ENCODE measurements at regions not wholly inside any gene's neighbourhood (a gene's known extent, or its start where the extent isn't known, plus 50 kb on each side); places are given as distances from the start of the nearest gene placed in this dataset.
"Not testable (repeated sequence)": the region's sequence is repeated elsewhere in the genome, so short reads cannot be mapped to it uniquely, and the experiment has no call there.

GRCh38 chr5:83844449-83845068 lies 123.9 kb upstream of the HAPLN1 start:
- Histone ChIP-seq H3K27ac (ENCODE audit: low read depth, low read length) (no peak overlapping the region), H3K9ac (ENCODE audit: low read length) (no peak overlapping the region), H3K36me3 (ENCODE audit: control insufficient read depth, insufficient read depth, low read length) (no peaks in the 10 kb centered on the region), H3K27me3 (ENCODE audit: control insufficient read depth, insufficient read depth, low read length) (no peaks in the 10 kb centered on the region), H3K4me1 (ENCODE audit: control insufficient read depth, insufficient read depth, low read length) (no peaks in the 10 kb centered on the region), H3K4me3 (ENCODE audit: low read length) (peak overlapping the region; percentile 3)

DNA sequence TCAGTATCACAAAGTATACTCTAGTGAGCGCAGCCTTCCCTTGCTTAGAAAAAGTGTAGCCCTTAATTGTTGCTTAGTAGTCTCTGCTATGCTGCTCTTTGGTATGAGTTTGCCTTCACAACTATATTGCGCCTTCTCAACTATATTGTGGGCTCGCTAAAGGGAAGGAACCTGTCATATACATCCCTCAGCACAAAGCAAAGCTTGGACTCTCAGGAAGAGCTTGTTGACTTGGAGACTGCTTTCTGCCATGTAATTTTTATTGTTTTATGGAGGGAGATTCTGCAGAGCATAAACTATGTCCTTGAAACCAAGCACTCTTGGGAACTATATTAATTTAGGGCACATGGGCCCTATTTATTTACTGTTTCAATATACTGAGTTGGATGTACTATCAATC lies 119.1 kb upstream of the HAPLN1 start:
- Histone ChIP-seq H3K36me3 (ENCODE audit: control insufficient read depth, insufficient read depth, low read length) (no peaks in the 10 kb centered on the region), H3K27me3 (ENCODE audit: control insufficient read depth, insufficient read depth, low read length) (no peaks in the 10 kb centered on the region), H3K9ac (ENCODE audit: low read length) (no peak overlapping the region), H3K4me3 (ENCODE audit: low read length) (no peak overlapping the region), H3K27ac (ENCODE audit: low read depth, low read length) (no peak overlapping the region), H3K4me1 (ENCODE audit: control insufficient read depth, insufficient read depth, low read length) (no peaks in the 10 kb centered on the region)

GRCh38 chr5:83839256-83839655 lies 118.6 kb upstream of the HAPLN1 start:
- Histone ChIP-seq H3K9ac (ENCODE audit: low read length) (no peak overlapping the region), H3K4me1 (ENCODE audit: control insufficient read depth, insufficient read depth, low read length) (no peaks in the 10 kb centered on the region), H3K27ac (ENCODE audit: low read depth, low read length) (no peak overlapping the region), H3K36me3 (ENCODE audit: control insufficient read depth, insufficient read depth, low read length) (no peaks in the 10 kb centered on the region), H3K4me3 (ENCODE audit: low read length) (no peak overlapping the region), H3K27me3 (ENCODE audit: control insufficient read depth, insufficient read depth, low read length) (no peaks in the 10 kb centered on the region)

GRCh38 chr5:83837265-83837907 lies 116.7 kb upstream of the HAPLN1 start:
- Histone ChIP-seq H3K4me3 (ENCODE audit: low read length) (no peak overlapping the region), H3K9ac (ENCODE audit: low read length) (no peak overlapping the region), H3K27ac (ENCODE audit: low read depth, low read length) (no peak overlapping the region), H3K36me3 (ENCODE audit: control insufficient read depth, insufficient read depth, low read length) (no peaks in the 10 kb centered on the region), H3K27me3 (ENCODE audit: control insufficient read depth, insufficient read depth, low read length) (no peaks in the 10 kb centered on the region), H3K4me1 (ENCODE audit: control insufficient read depth, insufficient read depth, low read length) (no peaks in the 10 kb centered on the region)

DNA sequence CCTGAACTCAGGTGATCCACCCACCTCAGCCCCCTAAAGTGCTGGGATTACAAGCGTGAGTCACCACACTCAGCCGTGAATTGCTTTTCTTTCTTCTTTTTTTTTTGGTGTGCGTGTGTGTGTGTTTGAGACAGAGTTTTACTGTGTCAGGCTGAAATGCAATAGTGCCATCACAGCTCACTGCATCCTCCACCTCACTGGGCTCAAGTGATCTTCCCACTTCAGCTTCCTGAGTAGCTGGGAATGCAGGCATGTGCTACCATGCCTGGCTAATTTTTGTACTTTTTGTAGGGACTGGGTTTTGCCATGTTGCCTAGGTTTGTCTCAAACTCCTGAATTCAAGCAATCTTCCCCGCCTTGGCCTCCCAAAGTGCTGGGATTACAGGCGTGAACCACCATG lies 113.7 kb upstream of the HAPLN1 start:
- Histone ChIP-seq H3K36me3 (ENCODE audit: control insufficient read depth, insufficient read depth, low read length) (no peaks in the 10 kb centered on the region), H3K4me1 (ENCODE audit: control insufficient read depth, insufficient read depth, low read length) (no peaks in the 10 kb centered on the region), H3K4me3 (ENCODE audit: low read length) (no peak overlapping the region), H3K27me3 (ENCODE audit: control insufficient read depth, insufficient read depth, low read length) (no peaks in the 10 kb centered on the region), H3K27ac (ENCODE audit: low read depth, low read length) (no peak overlapping the region), H3K9ac (ENCODE audit: low read length) (no peak overlapping the region)

DNA sequence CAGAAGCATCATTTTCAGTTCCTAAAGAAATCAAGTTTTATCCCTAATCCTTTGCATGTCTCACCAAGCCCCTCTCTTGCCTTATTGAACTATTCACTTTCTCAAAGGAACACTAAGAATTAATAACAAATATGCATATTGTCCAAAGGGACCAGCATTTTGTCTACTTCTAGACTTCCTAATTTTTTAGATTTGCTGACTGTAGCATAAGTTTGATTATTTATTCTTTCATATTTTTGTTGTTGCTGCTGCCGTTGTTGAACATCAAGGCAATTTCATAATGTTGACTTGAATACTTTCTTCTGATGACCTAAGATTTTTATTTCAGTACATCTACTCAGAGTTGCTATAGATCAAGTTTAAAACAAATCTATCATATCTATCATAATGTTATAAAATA lies 111.2 kb upstream of the HAPLN1 start:
- Histone ChIP-seq H3K4me3 (ENCODE audit: low read length) (no peak overlapping the region), H3K36me3 (ENCODE audit: control insufficient read depth, insufficient read depth, low read length) (no peaks in the 10 kb centered on the region), H3K4me1 (ENCODE audit: control insufficient read depth, insufficient read depth, low read length) (no peaks in the 10 kb centered on the region), H3K27me3 (ENCODE audit: control insufficient read depth, insufficient read depth, low read length) (no peaks in the 10 kb centered on the region), H3K9ac (ENCODE audit: low read length) (no peak overlapping the region), H3K27ac (ENCODE audit: low read depth, low read length) (no peak overlapping the region)

DNA sequence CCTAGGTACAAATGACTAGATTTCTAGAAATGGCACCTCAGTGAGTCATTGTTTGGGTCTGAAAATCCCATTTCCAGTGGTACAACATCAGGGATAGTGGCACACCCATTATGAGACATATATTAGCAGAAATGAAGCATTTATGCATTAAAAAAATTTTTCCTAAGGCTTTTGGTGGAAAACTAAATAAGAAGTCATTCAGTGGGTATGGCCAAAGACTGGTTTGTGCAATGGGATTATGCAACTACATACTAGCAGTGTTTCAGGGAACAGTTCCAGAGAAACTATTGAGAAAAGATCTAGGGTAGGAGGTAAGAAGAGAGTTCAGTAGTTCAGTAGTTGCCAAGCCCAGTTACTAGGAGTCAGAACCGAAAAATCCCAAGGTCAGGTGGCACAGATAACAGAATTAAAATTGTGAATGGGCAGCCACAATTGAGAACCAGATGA lies 106.5 kb upstream of the HAPLN1 start:
- no peaks in the 10 kb centered on the region for H3K4me1 ChIP-seq (ENCODE audit: control insufficient read depth, insufficient read depth, low read length)
- no peaks in the 10 kb centered on the region for H3K27me3 ChIP-seq (ENCODE audit: control insufficient read depth, insufficient read depth, low read length)
- H3K36me3 ChIP-seq (ENCODE audit: control insufficient read depth, insufficient read depth, low read length): no peaks in the 10 kb centered on the region
- no peak overlapping the region for H3K9ac ChIP-seq (ENCODE audit: low read length)
- H3K4me3 ChIP-seq (ENCODE audit: low read length): no peak overlapping the region
- H3K27ac ChIP-seq (ENCODE audit: low read depth, low read length): no peak overlapping the region

- Histone ChIP-seq H3K36me3 (ENCODE audit: control insufficient read depth, insufficient read depth, low read length) (no peaks in the 10 kb centered on the region), H3K9ac (ENCODE audit: low read length) (no peak overlapping the region), H3K4me3 (ENCODE audit: low read length) (no peak overlapping the region), H3K4me1 (ENCODE audit: control insufficient read depth, insufficient read depth, low read length) (no peaks in the 10 kb centered on the region), H3K27ac (ENCODE audit: low read depth, low read length) (no peak overlapping the region), H3K27me3 (ENCODE audit: control insufficient read depth, insufficient read depth, low read length) (no peaks in the 10 kb centered on the region)
Measured at GRCh38 chr5:83817591-83817990, 96.9 kb upstream of the HAPLN1 start.

DNA sequence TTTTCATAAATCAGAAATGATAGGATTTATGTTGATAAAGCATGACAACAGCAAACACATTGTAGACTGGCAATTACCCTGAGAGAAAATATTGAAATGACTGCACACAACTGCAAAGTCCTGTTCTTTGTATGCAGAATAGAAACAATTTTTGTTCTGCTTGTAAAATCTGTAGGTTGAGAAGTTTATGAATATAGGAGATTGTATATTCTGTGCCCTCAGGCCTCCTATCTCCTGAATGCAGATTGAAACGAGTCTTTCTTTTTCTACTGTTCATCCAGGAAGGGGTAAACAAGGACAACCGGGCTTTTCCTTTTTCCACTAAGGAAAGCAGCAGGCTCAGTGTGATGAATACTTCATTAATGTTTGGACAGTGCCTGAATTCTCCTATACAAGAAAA lies 95.0 kb upstream of the HAPLN1 start:
- no peak overlapping the region for H3K27ac ChIP-seq (ENCODE audit: low read depth, low read length)
- no peaks in the 10 kb centered on the region for H3K27me3 ChIP-seq (ENCODE audit: control insufficient read depth, insufficient read depth, low read length)
- no peak overlapping the region for H3K9ac ChIP-seq (ENCODE audit: low read length)
- H3K4me1 ChIP-seq (ENCODE audit: control insufficient read depth, insufficient read depth, low read length): no peaks in the 10 kb centered on the region
- no peaks in the 10 kb centered on the region for H3K36me3 ChIP-seq (ENCODE audit: control insufficient read depth, insufficient read depth, low read length)
- no peak overlapping the region for H3K4me3 ChIP-seq (ENCODE audit: low read length)

DNA sequence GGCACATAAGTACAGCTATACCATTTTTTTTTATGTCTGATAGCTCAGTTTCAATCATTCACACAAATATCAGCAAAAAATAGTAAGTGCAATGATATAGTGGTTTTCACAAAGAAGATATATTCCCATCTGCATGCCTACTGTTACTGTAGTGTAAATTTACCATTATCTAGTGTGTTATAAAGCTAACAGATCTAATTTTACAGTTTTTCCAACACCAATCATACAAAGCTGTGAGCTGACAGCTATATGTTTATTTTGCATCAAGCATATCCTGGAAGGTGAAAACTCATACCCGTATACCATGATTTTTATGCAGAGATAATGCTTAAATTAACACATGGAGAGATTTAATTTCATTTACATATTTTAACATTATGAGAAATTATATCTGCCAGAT lies 89.9 kb upstream of the HAPLN1 start:
- H3K4me1 ChIP-seq (ENCODE audit: control insufficient read depth, insufficient read depth, low read length): no peaks in the 10 kb centered on the region
- H3K27me3 ChIP-seq (ENCODE audit: control insufficient read depth, insufficient read depth, low read length): no peaks in the 10 kb centered on the region
- H3K4me3 ChIP-seq (ENCODE audit: low read length): no peak overlapping the region
- H3K27ac ChIP-seq (ENCODE audit: low read depth, low read length): no peak overlapping the region
- H3K36me3 ChIP-seq (ENCODE audit: control insufficient read depth, insufficient read depth, low read length): no peaks in the 10 kb centered on the region
- H3K9ac ChIP-seq (ENCODE audit: low read length): no peak overlapping the region

GRCh38 chr5:83802686-83803085 lies 82.0 kb upstream of the HAPLN1 start:
- no peak overlapping the region for H3K9ac ChIP-seq (ENCODE audit: low read length)
- no peaks in the 10 kb centered on the region for H3K4me1 ChIP-seq (ENCODE audit: control insufficient read depth, insufficient read depth, low read length)
- no peaks in the 10 kb centered on the region for H3K36me3 ChIP-seq (ENCODE audit: control insufficient read depth, insufficient read depth, low read length)
- no peak overlapping the region for H3K4me3 ChIP-seq (ENCODE audit: low read length)
- no peak overlapping the region for H3K27ac ChIP-seq (ENCODE audit: low read depth, low read length)
- H3K27me3 ChIP-seq (ENCODE audit: control insufficient read depth, insufficient read depth, low read length): no peaks in the 10 kb centered on the region

GRCh38 chr5:83800201-83800600 lies 79.5 kb upstream of the HAPLN1 start:
- no peaks in the 10 kb centered on the region for H3K27me3 ChIP-seq (ENCODE audit: control insufficient read depth, insufficient read depth, low read length)
- H3K4me3 ChIP-seq (ENCODE audit: low read length): no peak overlapping the region
- no peaks in the 10 kb centered on the region for H3K36me3 ChIP-seq (ENCODE audit: control insufficient read depth, insufficient read depth, low read length)
- no peak overlapping the region for H3K27ac ChIP-seq (ENCODE audit: low read depth, low read length)
- H3K4me1 ChIP-seq (ENCODE audit: control insufficient read depth, insufficient read depth, low read length): no peaks in the 10 kb centered on the region
- H3K9ac ChIP-seq (ENCODE audit: low read length): no peak overlapping the region

- not testable (repeated sequence) for H3K4me3 ChIP-seq (ENCODE audit: low read length); H3K27ac ChIP-seq (ENCODE audit: low read depth, low read length); H3K36me3 ChIP-seq (ENCODE audit: control insufficient read depth, insufficient read depth, low read length); H3K4me1 ChIP-seq (ENCODE audit: control insufficient read depth, insufficient read depth, low read length); H3K27me3 ChIP-seq (ENCODE audit: control insufficient read depth, insufficient read depth, low read length); H3K9ac ChIP-seq (ENCODE audit: low read length)
Measured at GRCh38 chr5:83799020-83799419, 78.4 kb upstream of the HAPLN1 start.

All from rectal smooth muscle tissue (tissue), 1 donor.